ENCODE measurements at regions not wholly inside any gene's neighbourhood (a gene's known extent, or its start where the extent isn't known, plus 50 kb on each side); places are given as distances from the start of the nearest gene placed in this dataset.

DNA sequence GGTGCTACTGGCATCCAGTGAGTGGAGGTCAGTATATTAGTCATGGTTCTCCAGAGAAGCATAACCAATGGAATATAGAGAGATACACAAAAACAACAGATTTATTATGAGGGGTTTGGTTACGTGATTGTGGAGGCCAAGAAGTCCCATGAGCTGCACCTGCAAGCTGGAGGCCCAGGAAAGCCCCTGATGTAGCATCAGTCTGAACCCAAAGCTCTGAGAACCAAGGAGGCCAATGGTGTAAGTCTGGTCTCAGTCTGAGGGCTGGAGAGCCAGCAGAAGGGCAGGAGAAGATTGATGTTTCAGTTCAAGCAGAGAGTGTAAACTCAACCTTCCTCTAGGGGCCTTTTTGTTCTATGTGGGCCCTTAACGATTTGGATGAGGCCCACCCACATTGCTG is 144.1 kb downstream of the KLF13 start:
- no peak for DNase-seq
- no peak for ATAC-seq
- H3K4me3 ChIP-seq, result no peak overlapping the region
- H3K27ac ChIP-seq, result no peak overlapping the region
- H3K9me3 ChIP-seq, result no peaks in the 10 kb centered on the region
- no peaks in the 10 kb centered on the region for H3K27me3 ChIP-seq
- H3K36me3 ChIP-seq, result no peaks in the 10 kb centered on the region
- intact Hi-C loops (cut with DNase I), result no loop called here
- TF ChIP-seq POLR2A (IDR thresholded peaks at IDR 0.05), result no peak
- TF ChIP-seq, protein P1, sequence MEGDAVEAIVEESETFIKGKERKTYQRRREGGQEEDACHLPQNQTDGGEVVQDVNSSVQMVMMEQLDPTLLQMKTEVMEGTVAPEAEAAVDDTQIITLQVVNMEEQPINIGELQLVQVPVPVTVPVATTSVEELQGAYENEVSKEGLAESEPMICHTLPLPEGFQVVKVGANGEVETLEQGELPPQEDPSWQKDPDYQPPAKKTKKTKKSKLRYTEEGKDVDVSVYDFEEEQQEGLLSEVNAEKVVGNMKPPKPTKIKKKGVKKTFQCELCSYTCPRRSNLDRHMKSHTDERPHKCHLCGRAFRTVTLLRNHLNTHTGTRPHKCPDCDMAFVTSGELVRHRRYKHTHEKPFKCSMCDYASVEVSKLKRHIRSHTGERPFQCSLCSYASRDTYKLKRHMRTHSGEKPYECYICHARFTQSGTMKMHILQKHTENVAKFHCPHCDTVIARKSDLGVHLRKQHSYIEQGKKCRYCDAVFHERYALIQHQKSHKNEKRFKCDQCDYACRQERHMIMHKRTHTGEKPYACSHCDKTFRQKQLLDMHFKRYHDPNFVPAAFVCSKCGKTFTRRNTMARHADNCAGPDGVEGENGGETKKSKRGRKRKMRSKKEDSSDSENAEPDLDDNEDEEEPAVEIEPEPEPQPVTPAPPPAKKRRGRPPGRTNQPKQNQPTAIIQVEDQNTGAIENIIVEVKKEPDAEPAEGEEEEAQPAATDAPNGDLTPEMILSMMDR (IDR thresholded peaks at IDR 0.05), result no peak
- H3K4me1 ChIP-seq, result no peaks in the 10 kb centered on the region
- WGBS (ENCODE audit: insufficient coverage, low coverage, low lambda C conversion rate, missing lambda C conversion rate), result 66% methylated on average over 2 of the region's 2 CpGs

DNA sequence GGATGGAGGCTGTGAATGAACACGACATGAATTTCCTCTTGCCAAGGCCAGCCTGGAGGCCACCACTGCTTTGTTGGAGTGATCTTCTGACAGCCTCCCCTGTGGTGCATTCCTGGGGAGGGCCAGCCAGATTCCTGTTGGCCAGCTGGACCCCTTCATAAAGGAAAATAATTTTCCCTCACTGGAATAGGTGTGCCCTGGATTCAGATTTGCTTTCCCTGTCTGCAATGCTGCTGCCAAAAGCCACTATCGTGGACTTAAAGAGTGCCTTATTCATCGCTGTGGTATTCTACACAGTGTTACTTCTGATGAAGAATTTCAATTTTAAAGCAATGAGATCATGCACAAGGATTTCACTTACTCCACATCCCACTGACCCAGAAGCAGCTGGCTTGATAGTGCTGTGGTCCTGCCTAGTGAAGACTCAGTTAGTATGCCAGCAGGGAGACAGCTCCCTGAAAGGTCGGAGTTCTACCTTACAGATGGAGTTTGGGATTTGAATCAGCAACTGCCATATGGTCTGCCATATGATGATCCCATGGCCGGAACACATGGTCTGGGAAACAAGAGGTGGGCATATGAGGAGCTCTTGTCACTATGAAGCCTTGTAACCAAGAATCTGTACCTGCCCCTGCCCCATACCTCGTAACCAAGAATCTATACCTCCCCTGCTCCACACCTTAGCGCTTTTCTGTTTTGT is 145.2 kb downstream of the KLF13 start:
- no peaks in the 10 kb centered on the region for H3K27me3 ChIP-seq
- ATAC-seq (no peak), DNase-seq (peak in 1 of 3 donors; percentile 5)
- intact Hi-C loops (cut with DNase I), result no loop called here
- TF ChIP-seq POLR2A (IDR thresholded peaks at IDR 0.05), result no peak
- TF ChIP-seq, protein P1 (IDR thresholded peaks at IDR 0.05), result no peak
- WGBS (ENCODE audit: insufficient coverage, low coverage, low lambda C conversion rate, missing lambda C conversion rate), result 57% methylated on average over 2 of the region's 7 CpGs
- H3K4me1 ChIP-seq, result no peaks in the 10 kb centered on the region
- no peaks in the 10 kb centered on the region for H3K9me3 ChIP-seq
- no peak overlapping the region for H3K27ac ChIP-seq
- no peaks in the 10 kb centered on the region for H3K36me3 ChIP-seq
- H3K4me3 ChIP-seq, result no peak overlapping the region

DNA sequence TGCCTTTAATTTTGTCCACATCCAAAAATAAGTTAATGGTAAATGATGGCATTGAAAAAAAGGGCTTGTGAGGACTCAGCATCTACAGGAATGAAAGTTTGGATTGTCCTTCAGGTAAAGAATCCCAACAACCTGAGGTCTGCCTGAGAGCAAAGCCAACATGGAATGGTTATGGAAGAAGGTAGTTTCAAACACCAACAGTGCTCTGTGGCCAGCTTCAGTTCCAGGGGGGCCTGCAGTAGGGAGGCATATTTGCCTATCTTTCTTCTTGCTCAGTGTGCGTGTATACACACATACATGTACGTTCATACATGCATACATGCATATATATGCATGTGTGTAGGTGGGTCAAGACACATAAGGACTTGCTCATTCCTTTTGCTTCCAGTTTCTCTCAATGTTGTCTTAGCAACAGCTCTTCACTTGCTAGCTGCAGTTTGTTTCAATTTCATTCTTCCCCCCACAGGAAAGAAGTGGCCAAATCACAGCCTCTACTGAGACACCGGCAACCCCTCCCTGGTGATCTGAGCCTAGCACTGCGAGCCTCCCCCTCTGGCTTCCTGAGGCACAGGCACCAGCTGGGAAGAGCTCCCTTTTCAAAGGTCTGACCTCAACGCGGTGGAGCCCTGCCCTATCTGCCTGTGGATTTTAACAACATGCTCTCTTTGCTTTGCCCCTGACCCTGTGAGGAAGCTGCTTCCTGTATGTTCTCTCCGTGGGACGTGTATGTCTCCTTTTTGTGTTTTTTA is 146.2 kb downstream of the KLF13 start:
- Histone ChIP-seq H3K9me3 (no peaks in the 10 kb centered on the region), H3K4me3 (no peak overlapping the region), H3K27ac (no peak overlapping the region), H3K4me1 (no peaks in the 10 kb centered on the region), H3K27me3 (no peaks in the 10 kb centered on the region), H3K36me3 (no peaks in the 10 kb centered on the region)
- ATAC-seq (peak; percentile 72 to 83 (median 76)), DNase-seq (peak in 1 of 3 donors; percentile 42)
- TF ChIP-seq POLR2A (IDR thresholded peaks at IDR 0.05), result no peak
- intact Hi-C loops (cut with DNase I), result no loop called here
- WGBS (ENCODE audit: insufficient coverage, low coverage, low lambda C conversion rate, missing lambda C conversion rate), result 12% methylated on average over 7 of the region's 8 CpGs

DNA sequence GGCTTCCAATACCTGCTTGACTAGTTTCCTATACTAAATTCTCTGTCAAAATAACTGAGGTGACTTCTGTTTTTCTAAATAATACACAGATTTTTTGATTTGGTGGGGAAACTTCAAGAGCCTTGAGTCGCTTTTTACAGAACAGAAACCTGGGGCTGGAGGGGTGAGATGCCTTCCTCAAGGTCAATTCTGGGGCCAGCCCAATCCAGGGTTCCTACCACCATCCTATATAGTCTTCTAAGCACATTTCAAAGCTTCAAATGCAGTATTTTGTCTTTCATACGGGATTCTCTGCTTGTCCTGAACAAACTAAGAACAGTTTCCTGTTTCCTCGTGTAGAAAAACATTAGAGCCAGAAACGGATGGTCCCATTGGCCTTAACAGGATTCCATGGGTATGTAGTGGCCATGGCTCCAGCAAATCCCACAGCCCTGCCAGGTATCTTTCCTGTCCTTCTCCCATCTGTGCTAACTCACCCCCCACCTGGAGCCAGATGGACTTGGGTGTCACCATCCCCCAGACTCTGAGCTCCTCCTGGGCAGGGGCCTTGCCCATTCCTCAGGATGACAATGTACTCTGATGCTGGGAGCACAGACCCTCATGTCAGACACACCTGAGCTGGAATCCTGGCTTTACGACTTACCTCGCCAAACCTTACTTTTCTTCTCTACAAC is 146.9 kb downstream of the KLF13 start:
- TF ChIP-seq POLR2A (IDR thresholded peaks at IDR 0.05), result no peak
- TF ChIP-seq, protein P1 (IDR thresholded peaks at IDR 0.05), result no peak
- no peak for ATAC-seq
- peak in 1 of 3 donors; percentile 27 for DNase-seq

More for the DNA sequence above, 146.9 kb downstream of the KLF13 start:
- Histone ChIP-seq H3K27me3 (no peaks in the 10 kb centered on the region), H3K4me3 (no peak overlapping the region), H3K36me3 (no peaks in the 10 kb centered on the region), H3K27ac (no peak overlapping the region), H3K4me1 (no peaks in the 10 kb centered on the region), H3K9me3 (no peaks in the 10 kb centered on the region)
- 58% methylated on average over 6 of the region's 6 CpGs for WGBS (ENCODE audit: insufficient coverage, low coverage, low lambda C conversion rate, missing lambda C conversion rate)
- intact Hi-C loops (cut with DNase I), result no loop called here

All from right lobe of liver (tissue), 6 donors.